HG02981 (cell line): ENCODE measurements at regions not wholly inside any gene's neighbourhood (a gene's known extent, or its start where the extent isn't known, plus 50 kb on each side); places are given as distances from the start of the nearest gene placed in this dataset.

Source experiments
- ATAC-seq: cut with Tn5 transposase; IDR thresholded peaks from one replicate; pipeline ENCODE4 v1.9.1; 2021; ENCODE audit warnings: mild to moderate bottlenecking, moderate library complexity; ENCODE audit not compliant: unreplicated experiment

DNA sequence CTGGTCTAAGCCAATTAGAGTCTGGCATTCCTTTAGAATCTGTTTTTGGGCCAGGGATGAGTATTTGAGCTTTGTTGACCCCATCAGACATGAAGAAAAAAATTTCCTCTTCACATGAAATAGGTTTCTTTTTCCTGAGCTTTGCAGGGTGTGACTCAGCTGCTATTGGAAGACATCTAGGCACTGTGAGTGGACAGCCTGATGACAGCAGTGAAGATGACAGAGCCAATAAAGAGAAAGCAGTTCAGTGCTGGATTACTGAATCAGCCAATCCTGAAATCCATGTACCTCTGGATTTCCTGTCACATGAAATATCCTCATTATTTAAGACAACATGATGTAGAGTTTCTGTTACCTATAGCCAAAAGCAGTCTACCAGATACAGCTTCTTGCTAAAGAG lies 51.3 kb upstream of the GRIA1 start:
- ATAC-seq = no peak
